Fibroblast of the aortic adventitia (primary cell): ENCODE measurements at regions not wholly inside any gene's neighbourhood (a gene's known extent, or its start where the extent isn't known, plus 50 kb on each side); places are given as distances from the start of the nearest gene placed in this dataset.
"Not testable (repeated sequence)": the region's sequence is repeated elsewhere in the genome, so short reads cannot be mapped to it uniquely, and the experiment has no call there.

Experiments used
- DNase-seq: peaks from one replicate; pipeline ENCODE4 v3.0.0-alpha.2; 2010; ENCODE audit warnings: low read depth
- H3K4me3 ChIP-seq: 2 replicates; pipeline ENCODE4 v1.5.1; 2011; ENCODE audit warnings: low read depth, mild to moderate bottlenecking, control low read depth, low read length, moderate library complexity
- TF ChIP-seq, protein P1 (sequence below): IDR thresholded peaks from 2 replicates; pipeline ENCODE4 v1.5.1; 2011; ENCODE audit warnings: mild to moderate bottlenecking, low read length, control low read depth, inconsistent platforms; ENCODE audit not compliant: insufficient read depth

DNA sequence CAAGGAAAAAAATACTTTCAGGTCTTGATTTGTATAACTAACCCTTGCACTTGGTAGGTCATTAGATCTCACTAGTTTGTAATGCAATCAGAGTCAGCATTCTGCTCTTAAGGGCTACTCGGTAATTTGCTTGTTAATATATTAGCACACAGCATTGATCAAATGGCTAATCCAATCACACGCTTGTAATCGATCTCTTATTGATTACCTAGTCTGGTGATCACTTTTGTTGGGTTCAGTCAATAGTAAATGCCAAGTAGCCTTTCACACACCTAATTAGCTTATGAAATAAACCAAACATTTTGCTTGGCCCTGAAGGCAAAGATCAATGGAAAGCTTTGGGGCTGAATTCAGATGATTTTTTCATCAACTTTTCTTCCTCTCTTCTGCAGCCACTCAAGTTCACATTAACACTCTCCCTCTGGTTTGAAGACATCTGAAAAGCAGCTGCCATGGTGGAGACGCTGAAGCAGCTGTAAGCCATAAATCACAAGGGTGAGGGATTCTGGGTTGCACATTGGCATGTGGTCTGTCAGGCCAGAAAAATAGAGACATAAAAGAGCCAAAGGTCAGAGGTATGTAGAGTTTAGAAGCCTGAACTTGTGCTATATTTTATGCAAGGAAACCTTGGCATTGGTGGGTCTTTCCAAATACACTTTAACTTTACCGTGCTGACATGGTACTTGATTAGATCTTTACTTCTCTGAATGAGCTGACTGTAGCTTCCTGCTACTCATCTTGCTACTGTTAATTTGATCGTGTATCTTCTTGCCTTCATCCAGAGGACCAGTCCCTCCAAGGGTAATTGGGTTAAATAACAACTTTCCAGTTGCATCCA, 234.4 kb downstream of the SIM1 start:
- DNase-seq: no peak
- no peak overlapping the region for H3K4me3 ChIP-seq
- TF ChIP-seq, protein P1, sequence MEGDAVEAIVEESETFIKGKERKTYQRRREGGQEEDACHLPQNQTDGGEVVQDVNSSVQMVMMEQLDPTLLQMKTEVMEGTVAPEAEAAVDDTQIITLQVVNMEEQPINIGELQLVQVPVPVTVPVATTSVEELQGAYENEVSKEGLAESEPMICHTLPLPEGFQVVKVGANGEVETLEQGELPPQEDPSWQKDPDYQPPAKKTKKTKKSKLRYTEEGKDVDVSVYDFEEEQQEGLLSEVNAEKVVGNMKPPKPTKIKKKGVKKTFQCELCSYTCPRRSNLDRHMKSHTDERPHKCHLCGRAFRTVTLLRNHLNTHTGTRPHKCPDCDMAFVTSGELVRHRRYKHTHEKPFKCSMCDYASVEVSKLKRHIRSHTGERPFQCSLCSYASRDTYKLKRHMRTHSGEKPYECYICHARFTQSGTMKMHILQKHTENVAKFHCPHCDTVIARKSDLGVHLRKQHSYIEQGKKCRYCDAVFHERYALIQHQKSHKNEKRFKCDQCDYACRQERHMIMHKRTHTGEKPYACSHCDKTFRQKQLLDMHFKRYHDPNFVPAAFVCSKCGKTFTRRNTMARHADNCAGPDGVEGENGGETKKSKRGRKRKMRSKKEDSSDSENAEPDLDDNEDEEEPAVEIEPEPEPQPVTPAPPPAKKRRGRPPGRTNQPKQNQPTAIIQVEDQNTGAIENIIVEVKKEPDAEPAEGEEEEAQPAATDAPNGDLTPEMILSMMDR: no peak

DNA sequence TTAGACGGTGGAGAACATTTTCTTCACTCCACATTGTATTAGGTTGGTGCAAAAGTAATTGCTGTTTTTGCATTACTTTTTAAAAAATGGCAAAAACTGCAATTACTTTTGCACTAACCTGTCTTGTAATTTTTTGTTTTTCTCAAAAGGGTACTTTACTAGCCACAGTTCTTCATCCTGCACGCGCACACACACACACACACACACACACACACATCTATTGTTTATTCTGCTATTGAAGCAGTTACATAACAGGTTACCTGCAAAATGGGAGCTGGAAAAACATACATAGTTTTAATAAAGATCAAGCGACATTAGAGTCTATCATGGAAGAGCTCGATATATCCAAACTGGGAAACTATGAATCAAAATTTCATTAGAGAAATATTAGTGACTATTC, 235.2 kb downstream of the SIM1 start:
- TF ChIP-seq, protein P1: no peak
- no peak overlapping the region for H3K4me3 ChIP-seq
- DNase-seq: no peak

DNA sequence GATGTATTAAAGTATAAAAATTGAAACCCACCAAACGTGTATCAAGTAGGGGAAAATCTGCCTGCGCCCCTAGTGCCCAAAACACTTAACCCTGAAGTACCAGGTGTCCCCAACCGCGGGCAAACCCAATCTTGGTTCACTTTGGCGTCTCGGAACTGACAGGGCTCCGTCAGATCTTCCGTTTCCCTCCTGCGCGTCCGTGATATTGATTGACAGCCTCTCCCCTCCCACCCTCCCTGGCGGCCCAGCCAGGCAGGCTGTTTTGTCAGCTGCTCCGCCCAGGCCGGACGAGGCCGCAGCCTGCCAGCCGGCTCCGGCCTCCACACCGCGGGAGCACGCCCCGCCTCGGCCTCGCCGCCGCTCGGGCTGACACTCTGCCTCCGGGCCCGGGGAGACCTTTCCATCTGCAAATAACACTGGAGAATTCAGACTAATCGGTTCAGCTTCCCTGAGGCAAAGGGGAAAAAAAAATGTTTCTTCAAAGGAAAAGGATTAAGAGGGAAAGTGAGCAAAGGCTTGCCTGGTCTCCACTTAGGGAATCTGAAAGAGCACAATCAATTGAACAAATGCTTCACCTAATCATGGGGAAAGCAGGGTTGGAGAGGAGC, 234.9 kb upstream of the MCHR2 start:
- peak overlapping the region; percentile 46 for H3K4me3 ChIP-seq
- TF ChIP-seq, protein P1: peak; percentile 41
- DNase-seq: peak; percentile 50

DNA sequence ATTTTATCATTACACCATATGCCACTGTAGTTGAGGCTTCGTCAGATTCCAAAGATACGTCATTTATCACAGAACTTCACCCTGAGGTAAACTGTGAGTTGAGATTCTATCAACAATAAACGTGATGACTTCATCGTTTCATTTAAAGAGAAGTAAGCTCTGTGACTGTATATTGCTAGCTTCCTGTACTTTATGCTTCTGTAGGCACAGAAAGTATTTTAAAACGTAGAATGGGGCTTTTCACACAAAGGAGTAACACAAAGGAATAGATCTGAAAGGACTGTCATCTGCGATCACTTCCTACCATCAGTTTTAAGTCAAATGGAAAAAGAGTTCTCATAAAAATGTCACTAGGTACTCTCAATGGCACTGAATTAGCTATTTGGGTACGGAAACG, 234.4 kb upstream of the MCHR2 start:
- no peak overlapping the region for H3K4me3 ChIP-seq
- DNase-seq: no peak
- TF ChIP-seq, protein P1: no peak

DNA sequence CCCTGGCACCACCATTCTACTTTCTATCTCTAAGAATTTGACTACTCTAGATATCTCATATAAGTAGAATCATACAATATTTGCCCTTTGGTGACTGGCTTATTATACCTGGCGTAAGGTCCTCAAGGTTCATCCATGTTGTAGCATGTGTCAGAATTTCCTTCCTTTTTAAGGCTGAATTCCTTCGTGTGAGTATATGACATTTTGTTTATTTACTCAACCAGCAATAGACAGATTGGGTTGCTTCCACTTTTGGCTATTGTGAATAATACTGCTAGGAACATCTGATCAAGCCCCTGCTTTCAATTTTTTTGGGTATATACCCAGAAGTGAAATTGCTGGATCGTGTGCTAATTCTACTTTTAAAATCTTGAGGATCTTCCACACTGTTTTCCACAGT, 232.8 kb upstream of the MCHR2 start:
- TF ChIP-seq, protein P1: no peak
- no peak for DNase-seq
- H3K4me3 ChIP-seq: no peak overlapping the region

DNA sequence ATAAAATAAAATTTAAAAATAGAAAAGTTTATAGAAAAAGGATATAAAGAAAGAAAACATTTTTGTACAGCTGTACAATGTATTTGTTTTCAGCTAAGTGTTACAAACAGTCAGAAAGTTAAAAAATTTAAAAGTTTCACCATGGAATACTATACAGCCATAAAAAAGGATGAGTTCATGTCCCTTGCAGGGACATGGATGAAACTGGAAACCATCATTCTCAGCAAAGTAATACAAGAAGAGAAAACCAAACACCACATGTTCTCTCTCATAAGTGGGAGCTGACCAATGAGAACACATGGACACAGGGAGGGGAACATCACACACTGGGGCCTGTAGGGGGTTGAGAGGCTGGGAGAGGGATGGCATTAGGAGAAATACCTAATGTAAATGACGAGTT, 229.9 kb upstream of the MCHR2 start:
- DNase-seq, H3K4me3 ChIP-seq: not testable (repeated sequence)

DNA sequence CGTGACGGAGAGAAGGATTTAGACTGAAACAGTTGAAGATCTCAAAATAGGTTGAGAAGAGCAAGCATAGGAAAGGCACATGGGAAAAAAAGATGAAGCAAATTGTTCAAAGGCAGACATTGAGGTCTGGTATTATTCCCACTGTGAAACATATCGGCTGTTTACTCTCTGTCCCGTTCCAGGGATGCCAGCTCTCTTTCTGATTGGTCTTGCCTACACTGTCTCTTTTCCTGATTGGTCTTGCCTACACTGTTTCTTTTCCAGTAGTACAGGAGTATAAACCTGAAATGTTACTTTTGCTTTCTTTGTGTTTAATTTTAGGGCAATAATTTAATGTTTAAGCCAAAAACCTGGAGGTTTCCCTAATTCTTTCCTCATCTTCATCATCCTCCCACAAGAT, 226.5 kb upstream of the MCHR2 start:
- TF ChIP-seq, protein P1: no peak
- no peak overlapping the region for H3K4me3 ChIP-seq
- no peak for DNase-seq
